Endothelial cell of umbilical vein (primary cell): ENCODE measurements at regions not wholly inside any gene's neighbourhood (a gene's known extent, or its start where the extent isn't known, plus 50 kb on each side); places are given as distances from the start of the nearest gene placed in this dataset.

Experiments
- BruUV-seq: library from RNA; stranded (reverse); fragments of 400-500 nt; replicated peaks from 2 replicates; lab custom pipeline; 2021; lab: Mats Ljungman, UMichigan
- CTCF ChIA-PET: fragments of 300-600, 350-600 bp; sonication (Branson Sonifier 250); formaldehyde crosslinking; loops from one replicate; lab custom pipeline; 2021; ENCODE audit warnings: antibody characterized with exemption, inconsistent platforms; lab: Charles Lee
- POLR2A ChIA-PET: fragments of 300-600, 350-600 bp; sonication (Branson Sonifier 250); formaldehyde crosslinking; loops from one replicate; lab custom pipeline; 2021; ENCODE audit warnings: antibody characterized with exemption, inconsistent platforms; lab: Charles Lee
- DNase-seq: peaks from one replicate; pipeline ENCODE4 v3.0.0-alpha.2; 2011; ENCODE audit warnings: low read depth, low spot score
- FAIRE-seq: peaks from 2 replicates; lab custom pipeline; 2011; peaks lifted over from hg19 to GRCh38; lab: Jason Lieb, UNC
- H2AFZ ChIP-seq: 2 replicates; pipeline ENCODE4 v1.6.0; 2012; ENCODE audit warnings: low read depth, low read length, control low read depth, inconsistent platforms
- H3K27ac ChIP-seq: 2 replicates; pipeline ENCODE4 v1.5.1; 2011; ENCODE audit warnings: low read depth, mild to moderate bottlenecking, control low read depth, low read length, moderate library complexity; ENCODE audit not compliant: insufficient read depth
- H3K27me3 ChIP-seq, 2 experiments: 2 replicates each; pipeline versions ENCODE4 v1.6.0 to v1.6.1; 2011; ENCODE audit warnings: low read length in 2 of 2, mixed read lengths in 1 of 2; ENCODE audit not compliant: control insufficient read depth in 2 of 2, insufficient read depth in 2 of 2
- H3K36me3 ChIP-seq, 2 experiments: 2 replicates in 1 of 2; 3 replicates in 1 of 2; pipeline ENCODE4 v1.5.1; 2011; ENCODE audit warnings: low read length in 2 of 2, mild to moderate bottlenecking in 1 of 2, moderate library complexity in 1 of 2; ENCODE audit not compliant: control insufficient read depth in 2 of 2, insufficient read depth in 2 of 2; ENCODE audit errors: extremely low read depth in 1 of 2
- H3K4me1 ChIP-seq: 3 replicates; pipeline ENCODE4 v1.5.1; 2011; ENCODE audit warnings: mild to moderate bottlenecking, low read length; ENCODE audit not compliant: control insufficient read depth, insufficient read depth; ENCODE audit errors: extremely low read depth
- H3K4me2 ChIP-seq: 2 replicates; pipeline ENCODE4 v1.6.1; 2011; ENCODE audit warnings: low read length, control low read depth, mixed read lengths; ENCODE audit not compliant: insufficient read depth
- H3K4me3 ChIP-seq, 3 experiments: fragments of 200-600 bp in 1 of 3; sonication (generic), shearing (Covaris generic) in 1 of 3; replicated peaks in 1 of 3; 2 replicates each; pipeline ENCODE4 v1.5.1; 2011 to 2016; ENCODE audit warnings: control low read depth in 3 of 3, low read length in 3 of 3, mild to moderate bottlenecking in 2 of 3, inconsistent platforms in 1 of 3, low read depth in 1 of 3, moderate library complexity in 1 of 3; ENCODE audit not compliant: insufficient read depth in 1 of 3
- H3K79me2 ChIP-seq: 2 replicates; pipeline ENCODE4 v1.6.0; 2012; ENCODE audit warnings: low read length, inconsistent platforms; ENCODE audit not compliant: control insufficient read depth, insufficient read depth
- H3K9ac ChIP-seq: replicated peaks from 2 replicates; pipeline ENCODE3; 2011; ENCODE audit warnings: low read length, control low read depth; ENCODE audit not compliant: insufficient read depth; ENCODE audit errors: extremely low read depth
- H3K9me1 ChIP-seq: replicated peaks from 3 replicates; pipeline ENCODE4 v1.6.0; 2011; ENCODE audit warnings: mild to moderate bottlenecking, low read length; ENCODE audit not compliant: control insufficient read depth, insufficient read depth; ENCODE audit errors: extremely low read depth
- H3K9me3 ChIP-seq: replicated peaks from 2 replicates; pipeline ENCODE4 v1.5.1; 2012; ENCODE audit warnings: low read length, inconsistent platforms; ENCODE audit not compliant: control insufficient read depth, insufficient read depth
- H4K20me1 ChIP-seq: replicated peaks from 2 replicates; pipeline ENCODE3; 2011; ENCODE audit warnings: mild to moderate bottlenecking, low read length; ENCODE audit not compliant: control insufficient read depth, insufficient read depth; ENCODE audit errors: extremely low read depth
- EZH2 ChIP-seq: IDR thresholded peaks from 2 replicates; pipeline ENCODE4 v1.6.1; 2012; ENCODE audit warnings: borderline replicate concordance, low read depth, mild to moderate bottlenecking, moderate library complexity, low read length, inconsistent platforms; ENCODE audit not compliant: severe bottlenecking
- FOS ChIP-seq: IDR thresholded peaks from 2 replicates; pipeline ENCODE4 v1.6.1; 2011; ENCODE audit warnings: mild to moderate bottlenecking, low read length, moderate library complexity, borderline replicate concordance; ENCODE audit not compliant: insufficient read depth
- GATA2 ChIP-seq: IDR thresholded peaks from 2 replicates; pipeline ENCODE4 v1.7.0; 2011; ENCODE audit warnings: low read depth, mild to moderate bottlenecking, moderate library complexity, mixed read lengths, low read length; ENCODE audit not compliant: insufficient read length, insufficient read depth
- JUN ChIP-seq: IDR thresholded peaks from 2 replicates; pipeline ENCODE4 v1.6.1; 2011; ENCODE audit warnings: borderline replicate concordance, low read depth; ENCODE audit not compliant: insufficient read length, insufficient read depth
- MYC ChIP-seq: IDR thresholded peaks from one replicate; pipeline ENCODE4 v1.6.1; 2011; ENCODE audit warnings: mild to moderate bottlenecking, low read depth, low read length
- POLR2A ChIP-seq: IDR thresholded peaks from 2 replicates; pipeline ENCODE4 v1.6.1; 2012; ENCODE audit warnings: low read depth, mild to moderate bottlenecking, control low read depth, low read length
- POLR2AphosphoS5 ChIP-seq: IDR thresholded peaks from 2 replicates; pipeline ENCODE4 v1.6.1; 2012; ENCODE audit warnings: low read depth, mild to moderate bottlenecking, control low read depth, low read length, moderate library complexity; ENCODE audit not compliant: insufficient read depth
- dilution Hi-C: fragments of 300-500 bp; cut with MboI; formaldehyde crosslinking; loops from one replicate; pipeline ENCODE4 v1.15.0; 2019; ENCODE audit warnings: low sequenced_read_pairs; ENCODE audit not compliant: extremely low pct_ligation_motif_present
- intact Hi-C: fragments of 100-400 bp; cut with micrococcal nuclease; formaldehyde crosslinking; loops from one replicate; pipeline ENCODE4 v1.10.0; 2022
- TF ChIP-seq, protein P1 (sequence below), 2 donors: IDR thresholded peaks; 1 replicate in 1 of 2; 2 replicates in 1 of 2; pipeline ENCODE4 v1.5.1; 2011; ENCODE audit warnings: low read length in 2 of 2, mild to moderate bottlenecking in 2 of 2, moderate library complexity in 2 of 2, control low read depth in 1 of 2, inconsistent platforms in 1 of 2, low read depth in 1 of 2; ENCODE audit not compliant: insufficient read depth in 1 of 2; ENCODE audit errors: extremely low read depth in 1 of 2
- TF ChIP-seq, protein P2 (sequence below): IDR thresholded peaks from 2 replicates; pipeline ENCODE4 v1.6.1; 2011; ENCODE audit not compliant: insufficient read depth, insufficient read length

GRCh38 chr2:240237609-240238174 is 97.2 kb upstream of the OTOS start:
- no peaks in the 10 kb centered on the region for H3K9me1 ChIP-seq
- peaks cover 6% of the 10 kb centered on the region for H3K4me1 ChIP-seq
- ChIA-PET CTCF (interaction anchor here (0.7 kb wide), 1 partner anchor 319 kb away, joined by 3 read pairs; no protein-coding TSS in a partner anchor), POLR2A (no interaction called here)
- DNase-seq (peak; percentile 73), FAIRE-seq (peak; percentile 87)
- no peak overlapping the region for H3K9ac ChIP-seq
- peaks cover 0 to 4% of the 10 kb centered on the region in 2 experiments for H3K27me3 ChIP-seq
- intact Hi-C loops = no loop called here
- no peak overlapping the region for H2AFZ ChIP-seq
- TF ChIP-seq, protein P1, sequence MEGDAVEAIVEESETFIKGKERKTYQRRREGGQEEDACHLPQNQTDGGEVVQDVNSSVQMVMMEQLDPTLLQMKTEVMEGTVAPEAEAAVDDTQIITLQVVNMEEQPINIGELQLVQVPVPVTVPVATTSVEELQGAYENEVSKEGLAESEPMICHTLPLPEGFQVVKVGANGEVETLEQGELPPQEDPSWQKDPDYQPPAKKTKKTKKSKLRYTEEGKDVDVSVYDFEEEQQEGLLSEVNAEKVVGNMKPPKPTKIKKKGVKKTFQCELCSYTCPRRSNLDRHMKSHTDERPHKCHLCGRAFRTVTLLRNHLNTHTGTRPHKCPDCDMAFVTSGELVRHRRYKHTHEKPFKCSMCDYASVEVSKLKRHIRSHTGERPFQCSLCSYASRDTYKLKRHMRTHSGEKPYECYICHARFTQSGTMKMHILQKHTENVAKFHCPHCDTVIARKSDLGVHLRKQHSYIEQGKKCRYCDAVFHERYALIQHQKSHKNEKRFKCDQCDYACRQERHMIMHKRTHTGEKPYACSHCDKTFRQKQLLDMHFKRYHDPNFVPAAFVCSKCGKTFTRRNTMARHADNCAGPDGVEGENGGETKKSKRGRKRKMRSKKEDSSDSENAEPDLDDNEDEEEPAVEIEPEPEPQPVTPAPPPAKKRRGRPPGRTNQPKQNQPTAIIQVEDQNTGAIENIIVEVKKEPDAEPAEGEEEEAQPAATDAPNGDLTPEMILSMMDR (IDR thresholded peaks at IDR 0.05; ENCODE audit: extremely low read depth in 1 of 2, insufficient read depth in 1 of 2, low read depth in 1 of 2, low read length in 2 of 2) = no peak
- TF ChIP-seq EZH2 (no peak), FOS (peak; percentile 41), POLR2A (no peak), MYC (no peak), JUN (peak; percentile 39), POLR2AphosphoS5 (no peak), GATA2 (peak; percentile 30)
- TF ChIP-seq, protein P2, sequence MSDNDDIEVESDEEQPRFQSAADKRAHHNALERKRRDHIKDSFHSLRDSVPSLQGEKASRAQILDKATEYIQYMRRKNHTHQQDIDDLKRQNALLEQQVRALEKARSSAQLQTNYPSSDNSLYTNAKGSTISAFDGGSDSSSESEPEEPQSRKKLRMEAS = no peak
- no peak overlapping the region for H3K4me3 ChIP-seq
- H3K9me3 ChIP-seq = no peaks in the 10 kb centered on the region
- BruUV-seq = no TSS peak
- H3K27ac ChIP-seq = no peak overlapping the region
- dilution Hi-C loops = no loop called here
- H4K20me1 ChIP-seq = no peaks in the 10 kb centered on the region
- no peaks in the 10 kb centered on the region for H3K79me2 ChIP-seq
- H3K4me2 ChIP-seq = no peak overlapping the region
- no peaks in the 10 kb centered on the region for H3K36me3 ChIP-seq
